H1 (cell line): ENCODE measurements at regions not wholly inside any gene's neighbourhood (a gene's known extent, or its start where the extent isn't known, plus 50 kb on each side); places are given as distances from the start of the nearest gene placed in this dataset.

Source experiments
- CTCF ChIP-seq, 3 experiments: IDR thresholded peaks; 1 replicate in 2 of 3; 2 replicates in 1 of 3; pipeline versions ENCODE4 v1.5.1 to v1.6.1; 2011; ENCODE audit warnings: low read length in 3 of 3, mild to moderate bottlenecking in 3 of 3, inconsistent platforms in 2 of 3, low read depth in 1 of 3, moderate library complexity in 1 of 3; ENCODE audit not compliant: insufficient read depth in 1 of 3; ENCODE audit errors: control extremely low read depth in 1 of 3
- NRF1 ChIP-seq: IDR thresholded peaks from 2 replicates; pipeline ENCODE4 v1.6.1; 2011; ENCODE audit warnings: mild to moderate bottlenecking, low read depth, low read length, improper control_type of control experiment

GRCh38 chr9:88229434-88229833, 91.2 kb upstream of the SPATA31C2 start:
- TF ChIP-seq CTCF (IDR thresholded peaks at IDR 0.05; ENCODE audit: control extremely low read depth in 1 of 3, insufficient read depth in 1 of 3, low read depth in 1 of 3, low read length in 3 of 3) (no peak), NRF1 (no peak)
